AG08396 (cell line): ENCODE measurements at regions not wholly inside any gene's neighbourhood (a gene's known extent, or its start where the extent isn't known, plus 50 kb on each side); places are given as distances from the start of the nearest gene placed in this dataset.

Experiments
- DNase-seq: peaks from one replicate; pipeline ENCODE4 v3.0.0; 2012; ENCODE audit warnings: low spot score, mixed read lengths

DNA sequence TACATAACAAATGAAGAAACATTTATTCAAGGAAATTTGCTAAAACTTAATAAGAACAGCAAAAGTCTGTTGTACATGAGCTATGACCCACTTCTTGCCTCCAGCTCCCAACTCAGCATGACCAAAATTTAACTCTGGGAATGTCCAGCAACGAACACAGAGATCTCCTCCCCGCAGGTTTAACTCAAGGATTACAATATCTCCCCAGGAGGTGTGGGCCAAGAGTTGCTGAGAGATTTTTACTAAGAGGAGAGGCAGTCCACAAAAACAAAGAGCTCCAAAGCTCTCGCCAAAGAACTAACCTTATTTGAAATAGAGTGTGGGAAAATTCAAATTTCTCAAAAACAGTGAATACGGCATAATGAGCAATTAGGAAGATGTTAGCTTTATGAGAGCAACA is 318.5 kb downstream of the GRB14 start:
- no peak for DNase-seq

DNA sequence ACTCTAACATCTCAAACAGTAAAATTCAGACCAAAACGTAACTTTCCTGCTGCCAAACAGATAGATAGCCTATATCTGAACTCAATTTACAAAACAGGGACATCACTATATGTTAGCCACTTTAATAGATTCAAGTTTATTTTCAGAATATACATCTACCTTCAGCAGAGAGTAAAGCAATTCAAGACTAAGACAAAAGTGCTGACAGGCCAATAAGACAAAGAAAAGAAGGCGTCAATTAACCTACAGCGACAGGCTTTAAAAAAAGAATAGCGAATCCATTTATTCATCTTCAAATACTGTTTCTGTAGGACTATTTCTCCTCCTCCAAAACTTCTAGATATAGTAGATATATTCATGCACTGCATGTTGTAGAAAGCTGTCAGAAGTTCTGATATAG is 333.0 kb downstream of the GRB14 start:
- no peak for DNase-seq

DNA sequence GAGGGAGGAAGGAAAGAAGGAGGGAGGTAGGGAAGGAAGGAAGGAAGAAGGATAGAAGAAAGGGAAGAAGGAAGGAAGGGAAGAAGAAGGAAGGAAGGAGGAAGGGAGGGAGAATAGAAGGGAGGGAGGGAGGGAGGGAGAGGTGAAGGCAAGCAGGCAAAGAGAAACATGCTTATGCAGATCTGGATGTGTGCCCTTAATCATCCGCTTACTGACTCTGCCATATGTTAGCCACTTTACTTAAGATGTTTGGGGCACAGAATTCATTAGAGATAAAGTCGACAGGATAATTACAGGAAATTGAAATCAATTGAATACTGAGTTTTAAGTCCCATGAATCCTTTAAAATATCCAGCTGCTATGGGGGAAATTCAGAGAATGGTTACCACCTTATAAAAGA is 334.2 kb downstream of the GRB14 start:
- no peak for DNase-seq

DNA sequence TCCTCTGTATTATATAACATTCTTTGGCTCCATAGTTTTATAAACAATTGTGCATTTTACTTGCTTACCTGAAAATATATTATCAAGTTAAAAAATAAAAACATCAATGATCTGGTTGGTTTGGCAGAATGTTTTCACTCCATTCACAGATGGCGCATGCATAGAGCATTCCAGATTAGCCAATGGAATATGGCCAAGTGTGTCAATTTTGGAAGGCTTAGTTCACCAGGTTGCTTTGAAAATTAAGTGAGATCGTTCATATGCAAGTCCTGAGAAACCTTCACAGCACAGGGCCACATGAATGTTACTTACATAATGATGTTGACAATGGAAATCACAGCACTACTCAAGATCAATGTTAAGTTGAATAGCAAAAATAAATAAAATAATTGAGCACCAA is 335.7 kb downstream of the GRB14 start:
- no peak for DNase-seq

DNA sequence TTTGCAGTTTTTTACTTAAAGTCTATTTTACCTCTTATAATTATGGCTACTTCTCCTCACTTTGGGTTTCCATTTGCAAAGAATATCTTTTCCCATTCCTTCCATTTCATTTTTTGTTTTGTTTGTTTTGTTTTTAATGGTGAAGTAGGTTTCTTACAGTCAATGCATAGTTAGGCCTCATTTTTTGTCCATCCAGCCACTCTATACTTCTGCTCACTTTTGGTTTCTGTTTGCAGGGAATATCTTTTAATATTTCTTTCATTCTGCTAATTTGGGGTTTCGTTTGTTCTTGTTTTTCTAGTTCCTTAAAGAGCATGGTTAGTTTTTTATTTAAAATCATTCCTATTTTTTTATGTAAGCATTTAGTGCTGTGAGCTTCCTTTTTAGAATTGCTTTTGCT is 339.4 kb downstream of the GRB14 start:
- no peak for DNase-seq

DNA sequence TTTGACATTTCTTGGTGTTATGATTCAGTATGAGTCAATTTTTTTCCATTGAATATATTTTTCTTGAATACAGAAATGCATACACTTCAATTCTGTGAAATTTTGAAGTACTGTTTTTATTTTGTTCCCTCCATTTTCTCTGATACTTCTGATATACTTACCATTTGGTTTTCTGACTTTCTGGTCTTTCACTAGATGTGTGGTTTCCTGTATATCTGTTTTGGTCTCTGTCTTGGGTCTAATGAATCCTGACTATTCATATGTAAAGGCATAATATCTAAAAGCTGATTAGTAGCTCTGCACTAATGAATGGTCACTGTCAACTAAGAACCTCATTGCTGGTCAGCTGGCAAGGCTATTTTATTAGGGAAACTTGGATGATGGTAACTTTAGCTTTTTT is 345.6 kb downstream of the GRB14 start:
- no peak for DNase-seq

DNA sequence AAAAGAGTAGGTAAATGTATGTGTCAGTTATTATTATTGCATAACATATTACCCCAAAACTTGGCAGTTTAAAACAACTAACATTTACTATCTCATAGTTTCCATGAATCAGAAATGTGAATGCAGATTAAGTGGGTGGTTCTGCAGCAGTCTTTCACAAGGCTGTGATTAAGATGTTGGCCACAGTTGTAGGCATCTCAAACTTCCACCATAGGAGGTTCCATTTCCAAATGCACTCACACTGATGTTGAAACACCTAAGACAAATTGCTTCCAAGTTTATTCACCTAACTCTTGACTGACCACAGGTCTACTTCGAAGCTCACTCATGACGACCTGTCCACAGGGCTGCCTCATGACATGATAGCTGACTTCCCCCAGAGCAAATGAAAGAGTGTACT is 360.8 kb downstream of the GRB14 start:
- peak; percentile 3 for DNase-seq

DNA sequence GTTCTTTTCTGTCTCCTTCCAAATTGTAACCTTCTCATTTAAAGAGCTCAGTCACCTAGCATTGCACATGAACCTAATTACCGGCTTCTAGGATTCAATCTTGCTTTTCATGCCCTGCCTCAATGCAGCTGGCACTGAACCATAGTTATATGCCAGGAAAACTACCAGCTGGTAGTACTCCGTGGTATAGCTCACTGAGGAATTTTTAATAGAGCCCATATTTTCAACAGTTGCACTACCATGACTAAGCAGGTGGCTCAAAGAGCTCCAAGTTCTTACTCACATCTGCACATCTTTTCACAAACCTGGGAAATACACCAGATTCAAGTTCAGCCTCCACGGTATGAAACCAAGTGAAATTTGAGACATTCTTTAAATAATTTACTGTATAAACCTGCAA is 363.5 kb downstream of the GRB14 start:
- no peak for DNase-seq

DNA sequence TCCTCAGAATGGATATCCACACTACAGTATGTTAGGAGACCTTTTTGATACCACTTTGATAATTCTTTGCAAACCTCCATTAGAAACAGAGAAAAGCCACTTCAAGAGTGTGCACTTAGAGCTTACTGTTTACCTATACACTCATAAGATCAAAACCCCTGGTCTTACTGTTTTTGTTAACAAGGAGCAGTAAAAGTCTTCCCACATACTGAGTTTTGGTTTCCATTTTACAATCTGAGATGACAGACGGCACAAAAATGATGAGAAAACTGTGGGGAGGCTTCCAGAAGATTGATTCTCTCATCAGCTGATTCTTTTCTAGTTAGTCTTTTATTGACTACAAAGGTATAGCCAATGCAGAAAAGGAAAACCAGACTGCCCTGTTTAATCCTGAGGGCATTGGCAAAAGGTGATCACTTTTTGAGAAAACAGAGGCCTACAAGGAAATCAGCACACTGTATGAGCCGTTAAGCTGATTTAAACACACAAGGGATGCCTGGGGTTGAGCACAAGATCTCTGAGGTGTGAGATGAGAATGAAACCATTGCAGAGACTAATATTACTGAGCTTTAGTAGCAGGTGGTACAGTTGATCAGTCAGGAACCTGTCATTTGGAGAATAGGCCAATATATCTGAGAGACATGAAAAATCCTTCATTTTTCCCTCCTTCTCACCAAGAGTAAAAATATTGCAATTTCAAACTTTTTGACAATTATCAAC is 368.6 kb downstream of the GRB14 start:
- no peak for DNase-seq

DNA sequence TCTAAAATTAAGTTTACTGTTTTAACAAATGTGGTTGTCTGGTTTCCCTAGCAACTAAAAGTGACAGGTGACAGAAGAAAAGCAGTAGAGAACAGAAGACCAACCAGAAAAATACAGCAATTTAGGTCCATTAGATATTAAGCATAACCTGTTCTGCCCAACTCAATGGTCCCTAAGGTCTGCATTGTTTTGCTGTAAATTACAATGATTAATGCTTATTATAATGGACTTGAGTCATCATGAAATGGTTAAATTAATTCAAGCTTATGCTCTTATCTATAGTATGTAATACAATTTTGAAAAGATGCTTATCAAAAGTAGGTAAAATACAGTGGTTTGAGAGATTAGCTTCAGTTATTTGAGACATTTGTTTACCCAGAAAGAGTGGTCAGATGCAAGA is 378.0 kb downstream of the GRB14 start:
- no peak for DNase-seq

DNA sequence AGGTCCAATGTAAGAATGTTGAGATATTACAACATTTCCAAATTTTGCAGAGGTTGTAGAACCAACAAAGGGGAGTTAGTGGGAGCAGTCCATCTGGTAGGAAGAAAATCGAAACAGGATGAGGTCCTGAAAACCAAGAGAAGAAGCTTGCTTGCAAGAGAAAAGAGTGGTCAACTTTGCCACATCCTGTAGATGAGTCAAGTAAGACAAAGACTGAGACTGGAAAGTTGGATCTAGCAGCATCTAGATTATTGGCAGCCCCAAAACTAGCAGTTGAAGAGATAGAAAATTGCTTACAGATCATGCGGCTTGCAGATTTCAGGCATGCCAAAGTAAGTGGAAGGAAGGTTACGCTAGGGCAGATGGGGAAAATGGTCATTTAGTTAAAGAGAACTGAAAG is 378.9 kb downstream of the GRB14 start:
- DNase-seq: no peak

DNA sequence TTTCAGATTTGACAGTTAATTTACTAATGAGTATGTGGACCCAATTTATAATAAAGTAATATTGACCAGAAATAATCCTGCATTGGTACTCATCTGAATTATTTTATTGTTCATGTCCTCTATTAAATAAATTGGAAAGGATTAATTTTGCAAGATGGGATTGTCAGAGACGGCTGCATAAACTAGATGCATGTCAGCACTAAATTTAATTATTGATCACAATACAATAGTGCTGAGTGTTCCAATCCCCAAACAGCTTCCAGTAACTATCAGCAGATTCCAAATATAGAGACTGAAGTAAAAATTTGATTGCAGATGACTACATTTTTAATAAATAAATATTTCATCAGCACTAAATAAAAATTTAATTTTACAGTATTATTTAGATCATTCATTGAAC is 387.2 kb downstream of the GRB14 start:
- no peak for DNase-seq

DNA sequence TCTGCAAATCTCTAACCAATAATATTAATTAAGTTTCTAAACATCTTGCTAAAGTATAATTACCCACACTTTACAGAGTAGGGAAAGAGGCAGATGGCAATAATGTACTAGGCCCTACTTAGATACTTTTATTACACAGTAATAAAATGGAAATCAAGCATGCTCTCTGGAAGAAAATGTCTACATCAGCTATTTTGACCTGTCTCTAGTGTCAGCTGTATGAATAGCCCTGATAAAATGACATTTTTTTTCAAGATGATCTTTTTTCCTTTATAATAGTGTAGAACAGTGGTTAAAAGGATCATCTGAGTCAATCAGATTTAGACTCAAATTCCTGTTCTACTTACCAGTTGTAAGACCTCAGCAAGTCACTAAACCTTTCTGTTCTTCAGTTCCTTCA is 397.3 kb downstream of the GRB14 start:
- DNase-seq: no peak

DNA sequence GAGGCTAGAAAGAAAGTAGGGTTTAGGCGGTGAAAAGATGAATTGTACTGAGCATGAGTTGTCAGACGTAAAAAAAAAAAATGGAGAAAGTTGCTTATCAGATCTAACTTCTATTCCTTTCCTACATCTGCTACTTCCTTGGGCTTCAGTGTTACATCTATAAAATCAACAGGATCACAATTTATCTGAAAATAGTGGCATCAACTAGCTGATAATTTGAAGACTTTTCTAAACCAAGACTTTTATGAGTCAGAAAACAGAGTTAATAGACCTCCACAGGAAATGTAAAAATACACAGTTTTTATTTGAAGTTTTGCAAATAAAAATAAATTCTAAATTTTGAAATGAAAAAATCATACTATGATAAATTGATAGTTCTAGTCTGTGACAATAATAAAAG is 399.8 kb downstream of the GRB14 start:
- no peak for DNase-seq

DNA sequence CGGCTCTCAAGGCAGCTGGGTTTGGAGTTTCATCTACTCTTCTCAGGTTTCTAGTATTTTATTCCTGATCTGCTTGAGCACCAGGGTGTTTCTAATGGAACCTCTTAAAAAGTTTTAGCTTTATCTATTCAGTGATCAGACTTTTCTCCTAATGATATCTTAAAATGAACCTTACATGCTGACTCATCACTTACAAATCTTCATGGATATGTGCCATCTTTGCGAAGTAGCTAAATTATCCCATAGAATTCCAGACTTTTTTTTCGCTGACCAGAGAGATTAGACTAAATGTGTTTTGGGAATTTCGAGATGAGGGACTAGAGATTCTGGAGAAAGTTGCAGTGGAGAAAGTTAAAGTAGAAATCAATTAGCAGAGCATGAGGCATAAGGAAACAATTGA is 401.0 kb downstream of the GRB14 start:
- no peak for DNase-seq

DNA sequence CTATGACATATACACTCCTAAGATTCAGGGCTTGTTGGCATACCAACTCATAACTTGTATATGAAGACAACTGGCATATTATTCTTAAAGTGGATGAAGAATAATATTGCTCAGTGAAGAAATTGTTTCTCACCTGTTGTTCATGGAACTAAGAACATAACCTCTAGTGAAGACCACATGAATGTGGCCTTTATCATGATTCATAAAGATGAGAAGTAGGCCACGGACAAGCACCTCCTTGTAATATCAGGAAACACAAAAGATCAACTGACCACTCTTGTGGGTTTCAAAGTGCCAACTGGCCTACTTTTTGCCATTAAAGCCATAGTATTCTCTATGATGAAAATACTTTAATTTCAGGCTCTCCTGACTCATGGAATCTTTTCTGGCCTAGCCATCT is 407.4 kb downstream of the GRB14 start:
- DNase-seq: no peak

DNA sequence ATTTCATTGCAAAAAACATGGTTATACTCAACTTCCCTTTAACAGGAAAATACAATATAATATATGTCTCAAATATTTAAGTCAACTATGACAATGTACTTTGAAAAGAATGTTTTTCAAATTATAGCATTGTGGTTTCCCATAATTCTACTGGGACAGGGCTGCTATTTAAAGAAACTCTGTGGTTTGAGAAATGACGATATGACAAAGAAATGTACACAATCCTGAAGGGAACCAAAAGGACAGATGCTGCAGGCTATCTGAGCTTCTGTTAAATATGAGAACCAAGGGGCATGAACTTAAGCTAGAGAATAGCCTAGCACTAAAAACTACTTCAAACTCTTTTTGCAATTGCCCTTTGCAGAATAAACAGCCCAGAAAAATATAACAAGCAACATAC is 415.9 kb downstream of the GRB14 start:
- DNase-seq: peak; percentile 42

DNA sequence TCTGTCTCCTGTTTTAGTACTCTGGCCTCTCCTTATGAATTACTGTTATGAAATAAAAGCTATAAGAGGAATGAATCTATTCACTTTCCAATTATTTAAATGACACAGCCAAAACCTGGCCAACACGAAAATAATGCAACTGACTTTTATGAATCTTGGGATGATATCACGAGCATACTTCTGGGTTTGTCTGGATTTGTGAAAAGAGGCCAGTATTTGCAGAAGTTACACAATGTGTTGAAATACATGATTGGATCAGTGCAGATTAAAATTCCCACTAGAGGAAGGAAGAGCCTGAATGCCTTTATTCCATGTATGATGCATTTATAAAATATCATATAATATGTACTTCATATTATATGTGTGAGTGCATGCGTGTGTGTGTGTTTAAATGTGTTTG is 418.2 kb downstream of the GRB14 start:
- no peak for DNase-seq

DNA sequence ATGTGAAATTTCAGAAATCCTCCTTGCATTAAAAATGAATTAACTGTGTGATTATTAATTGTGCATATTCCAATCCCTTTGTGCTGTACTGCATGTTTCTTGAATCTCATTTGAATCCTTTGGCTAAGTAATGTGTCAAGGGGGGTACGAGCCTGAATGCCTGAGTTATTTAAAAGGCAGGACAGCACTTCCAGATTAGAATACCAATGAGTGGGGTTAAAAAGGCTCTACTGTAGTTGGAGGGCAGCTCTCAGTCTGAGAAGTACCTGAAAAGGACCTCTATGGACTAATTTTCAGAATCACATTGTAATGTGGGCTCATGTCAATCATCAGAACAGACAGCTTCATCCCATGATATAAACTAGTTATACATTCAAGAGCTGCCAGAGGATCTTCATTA is 423.0 kb downstream of the GRB14 start:
- no peak for DNase-seq

DNA sequence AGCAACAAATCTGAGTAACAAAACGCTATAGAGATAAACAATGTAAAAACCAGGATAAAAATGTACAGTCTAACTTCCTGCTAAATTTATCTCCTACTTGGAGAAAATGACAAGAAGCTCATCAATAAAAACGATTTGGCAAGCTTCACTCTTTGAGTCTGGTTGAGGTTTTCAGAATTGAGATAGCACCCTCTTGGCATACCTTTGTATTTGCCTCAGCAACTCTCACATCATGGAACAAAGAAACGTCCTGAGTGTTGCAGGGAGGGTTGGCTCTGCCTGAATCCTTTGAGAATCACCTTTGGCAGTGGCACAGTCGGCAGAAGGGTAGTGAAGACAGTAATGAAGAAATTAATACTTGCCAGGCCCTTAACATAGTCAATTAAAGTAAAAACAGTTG is 430.6 kb downstream of the GRB14 start:
- DNase-seq: no peak

DNA sequence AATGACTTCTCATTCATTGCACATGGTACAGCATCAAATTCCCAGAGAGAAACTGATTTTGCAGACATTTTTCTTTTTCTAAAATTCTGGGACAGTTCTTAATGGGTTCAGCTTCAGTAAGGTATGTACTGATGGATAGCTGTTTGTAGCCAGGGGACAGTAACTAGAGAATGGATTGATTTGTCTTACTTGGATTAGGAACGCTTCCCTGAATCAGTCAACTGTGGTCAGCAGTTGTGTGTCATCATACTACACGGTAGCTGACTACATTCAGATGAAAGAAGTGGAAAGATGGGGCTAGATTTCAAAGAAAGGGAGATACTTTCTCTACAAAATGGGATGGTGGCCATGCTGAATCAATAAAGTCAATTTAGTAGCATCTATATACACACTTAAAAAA is 431.4 kb downstream of the GRB14 start:
- no peak for DNase-seq

DNA sequence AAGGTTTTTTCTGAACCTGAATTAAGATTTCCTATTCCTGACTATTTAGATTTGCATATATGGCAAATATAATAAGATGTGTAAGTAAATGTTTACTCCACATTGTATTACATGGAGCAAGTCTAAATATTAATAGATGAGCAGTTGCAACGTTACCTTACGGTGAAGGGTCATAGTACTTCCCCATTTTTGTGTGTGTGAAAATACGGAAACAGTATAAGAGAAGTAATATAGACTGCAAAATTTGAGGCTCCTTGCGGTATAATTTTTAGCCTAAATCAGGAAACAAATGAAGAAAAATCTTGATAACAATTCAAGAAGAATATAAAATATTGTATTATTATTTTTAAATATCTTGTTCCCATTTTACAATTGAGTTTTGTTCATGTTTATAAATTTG is 434.2 kb downstream of the GRB14 start:
- no peak for DNase-seq

DNA sequence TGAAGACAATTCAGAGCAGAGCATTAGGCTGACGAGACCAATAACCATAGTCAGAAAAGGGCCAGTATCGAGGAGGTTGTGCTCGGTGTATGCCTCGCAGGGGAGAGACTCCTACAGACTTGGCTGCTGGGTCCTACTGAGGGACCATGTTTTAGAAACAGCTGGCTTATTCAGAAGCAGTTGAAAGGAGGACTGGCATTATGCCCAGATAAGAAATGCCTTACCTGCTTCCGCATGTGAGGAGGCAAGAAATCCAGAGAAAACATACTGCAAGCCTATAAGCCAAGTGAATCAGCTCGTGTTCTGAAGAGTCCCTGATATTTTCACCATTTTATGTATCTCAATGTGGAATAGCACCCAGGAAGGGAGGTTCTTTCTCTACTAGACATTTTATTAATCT is 434.7 kb downstream of the GRB14 start:
- no peak for DNase-seq

DNA sequence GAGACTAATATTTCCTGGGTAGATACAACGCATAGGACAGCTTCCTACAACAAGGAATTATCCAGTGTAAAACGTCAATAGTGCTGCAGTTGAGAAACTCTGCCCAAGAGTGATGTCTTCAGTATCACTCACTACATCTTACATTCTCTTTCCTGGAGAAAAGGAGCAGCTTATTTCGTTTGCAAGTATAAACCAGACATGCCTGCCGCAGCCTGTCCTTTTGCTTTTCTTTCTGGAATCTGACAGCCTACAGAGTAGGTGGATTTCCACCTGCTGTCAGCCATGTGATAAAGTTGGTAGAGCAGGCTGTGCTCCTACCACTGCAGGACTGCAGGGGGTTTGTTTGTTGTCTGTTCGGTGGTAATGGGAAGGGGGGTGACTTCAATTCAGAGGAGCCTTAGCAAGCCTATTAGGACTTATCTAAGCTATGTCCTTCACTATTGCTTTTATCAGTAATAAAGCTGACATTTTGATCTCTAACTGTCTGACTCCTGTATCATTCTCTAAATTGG is 439.1 kb downstream of the GRB14 start:
- no peak for DNase-seq
